ENCODE measurements at regions not wholly inside any gene's neighbourhood (a gene's known extent, or its start where the extent isn't known, plus 50 kb on each side); places are given as distances from the start of the nearest gene placed in this dataset.

DNA sequence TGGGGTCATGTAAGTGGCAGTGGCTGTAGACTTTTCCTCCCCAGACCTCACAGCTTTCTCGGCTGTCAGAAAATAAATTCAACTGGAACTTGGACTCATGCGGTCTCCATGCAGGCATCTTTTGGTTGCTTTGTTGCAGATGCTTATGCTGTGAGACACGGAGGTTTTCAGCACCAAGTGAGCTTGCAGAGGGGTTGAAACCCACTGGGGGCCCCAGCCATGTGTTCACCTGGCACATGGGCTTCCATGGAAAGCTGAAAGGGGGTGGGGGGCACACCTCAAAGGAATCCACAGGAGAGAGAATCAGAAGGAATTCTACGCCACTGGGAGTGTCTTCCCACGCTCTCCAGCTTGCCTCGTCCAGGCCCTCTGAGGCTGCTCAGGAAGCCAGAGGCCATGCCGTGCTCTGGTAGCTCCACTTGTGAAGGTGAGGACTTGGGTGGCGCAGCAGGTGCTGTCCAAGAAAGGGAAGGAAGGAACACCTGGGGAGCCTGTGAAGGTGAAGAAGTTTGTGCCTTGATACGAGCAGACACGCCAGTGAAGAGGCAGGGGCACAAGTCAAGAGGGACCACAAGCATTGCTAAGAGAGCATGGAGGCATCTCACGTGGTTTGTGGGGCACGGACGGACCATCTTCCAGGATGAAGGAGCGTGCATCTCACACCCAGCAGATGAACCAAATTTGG is 134.3 kb upstream of the PMEPA1 start:
- TF ChIP-seq, protein P1, sequence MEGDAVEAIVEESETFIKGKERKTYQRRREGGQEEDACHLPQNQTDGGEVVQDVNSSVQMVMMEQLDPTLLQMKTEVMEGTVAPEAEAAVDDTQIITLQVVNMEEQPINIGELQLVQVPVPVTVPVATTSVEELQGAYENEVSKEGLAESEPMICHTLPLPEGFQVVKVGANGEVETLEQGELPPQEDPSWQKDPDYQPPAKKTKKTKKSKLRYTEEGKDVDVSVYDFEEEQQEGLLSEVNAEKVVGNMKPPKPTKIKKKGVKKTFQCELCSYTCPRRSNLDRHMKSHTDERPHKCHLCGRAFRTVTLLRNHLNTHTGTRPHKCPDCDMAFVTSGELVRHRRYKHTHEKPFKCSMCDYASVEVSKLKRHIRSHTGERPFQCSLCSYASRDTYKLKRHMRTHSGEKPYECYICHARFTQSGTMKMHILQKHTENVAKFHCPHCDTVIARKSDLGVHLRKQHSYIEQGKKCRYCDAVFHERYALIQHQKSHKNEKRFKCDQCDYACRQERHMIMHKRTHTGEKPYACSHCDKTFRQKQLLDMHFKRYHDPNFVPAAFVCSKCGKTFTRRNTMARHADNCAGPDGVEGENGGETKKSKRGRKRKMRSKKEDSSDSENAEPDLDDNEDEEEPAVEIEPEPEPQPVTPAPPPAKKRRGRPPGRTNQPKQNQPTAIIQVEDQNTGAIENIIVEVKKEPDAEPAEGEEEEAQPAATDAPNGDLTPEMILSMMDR (conservative IDR thresholded peaks at IDR 0.05; ENCODE audit: low read length): no peak
- TF ChIP-seq EZH2phosphoT487 (IDR thresholded peaks at IDR 0.05; ENCODE audit: borderline replicate concordance): no peak
